Kidney (tissue), 13 donors: ENCODE measurements at regions not wholly inside any gene's neighbourhood (a gene's known extent, or its start where the extent isn't known, plus 50 kb on each side); places are given as distances from the start of the nearest gene placed in this dataset.

Experiments
- DNase-seq, 5 donors: peaks; one replicate each; pipeline ENCODE4 v3.0.0-alpha.2; 2013 to 2020
- FAIRE-seq: peaks from 2 replicates; lab custom pipeline; 2012; peaks lifted over from hg19 to GRCh38; lab: Jason Lieb, UNC
- H3K27ac ChIP-seq, 2 donors: one replicate each; pipeline ENCODE4 v1.7.0; 2013; ENCODE audit warnings: low read depth in 2 of 2, low read length in 2 of 2, inconsistent platforms in 1 of 2
- H3K27me3 ChIP-seq: one replicate; pipeline ENCODE4 v1.7.1; 2013; ENCODE audit warnings: low read length, inconsistent platforms; ENCODE audit not compliant: control insufficient read depth, insufficient read depth
- H3K36me3 ChIP-seq, 3 donors: one replicate each; pipeline versions ENCODE4 v1.7.0 to v1.7.1; 2013; ENCODE audit warnings: low read length in 3 of 3, control low read depth in 1 of 3, inconsistent platforms in 1 of 3; ENCODE audit not compliant: insufficient read depth in 3 of 3, control insufficient read depth in 2 of 3
- H3K4me1 ChIP-seq, 3 donors: one replicate each; pipeline versions ENCODE4 v1.7.0 to v1.7.1; 2013; ENCODE audit warnings: low read length in 3 of 3, inconsistent platforms in 1 of 3, low read depth in 1 of 3; ENCODE audit not compliant: control insufficient read depth in 2 of 3, insufficient read depth in 2 of 3
- H3K4me3 ChIP-seq, 3 donors: one replicate each; pipeline versions ENCODE4 v1.7.0 to v1.8.1; 2013; ENCODE audit warnings: low read length in 3 of 3, control low read depth in 1 of 3, inconsistent platforms in 1 of 3
- H3K9ac ChIP-seq, 3 donors: one replicate each; pipeline versions ENCODE4 v1.7.0 to v1.7.1; 2013; ENCODE audit warnings: low read length in 3 of 3, control low read depth in 1 of 3, inconsistent platforms in 1 of 3
- H3K9me3 ChIP-seq, 3 donors: one replicate each; pipeline versions ENCODE4 v1.7.0 to v1.7.1; 2013; ENCODE audit warnings: low read length in 3 of 3, control low read depth in 1 of 3, inconsistent platforms in 1 of 3; ENCODE audit not compliant: control insufficient read depth in 2 of 3, insufficient read depth in 1 of 3
- CTCF ChIP-seq: IDR thresholded peaks from 3 replicates; pipeline ENCODE4 v1.5.1; 2012; ENCODE audit warnings: mild to moderate bottlenecking, moderate library complexity, borderline replicate concordance; ENCODE audit not compliant: insufficient read depth; ENCODE audit errors: extremely low read depth
- intact Hi-C: fragments of 100-400 bp; cut with DNase I; formaldehyde crosslinking; loops from one replicate; pipeline ENCODE4 v1.11.1; 2022
- donor health status: control.
- donor health status: control.
- donor health status: control.
- donor health status: control.
- donor health status: control.
- donor health status: DM: yes; HTN: yes; CAD: no.
- donor health status: Normal renal cell carcinoma (clear cell type).

DNA sequence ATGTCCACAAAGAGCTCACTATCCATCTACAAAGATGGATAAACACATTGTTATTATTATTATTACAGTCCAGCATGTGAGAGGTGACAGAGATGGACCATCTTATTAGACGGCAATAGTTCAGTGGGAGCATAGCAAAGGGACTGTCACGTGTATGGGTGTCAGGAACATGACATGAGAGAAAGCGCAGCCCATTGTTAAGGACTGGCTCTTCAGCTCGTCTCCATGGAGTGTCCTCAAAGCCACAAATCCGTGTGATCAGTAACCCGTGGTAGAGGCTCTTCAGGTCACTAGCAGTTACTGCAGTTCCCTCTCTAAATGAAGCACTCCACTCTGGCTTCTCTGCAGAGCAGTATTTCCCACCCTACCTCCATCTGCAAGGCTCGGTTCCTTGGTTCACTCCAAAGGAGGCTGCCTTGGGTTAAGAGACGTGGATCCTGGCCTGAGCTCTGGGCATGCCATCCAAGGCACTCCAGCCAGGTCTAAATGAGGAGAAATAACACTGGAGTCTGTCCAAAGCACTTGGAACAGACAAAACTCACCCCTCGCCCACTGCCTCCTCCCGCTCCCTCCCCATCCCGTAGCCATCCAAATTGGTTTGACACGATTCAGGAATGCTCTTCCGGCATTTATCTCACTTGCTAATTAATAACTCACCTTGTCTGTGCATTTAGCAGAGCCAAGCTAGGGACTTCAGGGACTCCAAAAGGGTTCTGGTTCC lies 122.3 kb upstream of the WWC1 start:
- DNase-seq (no peak), FAIRE-seq (no peak)
- intact Hi-C loops, result no loop called here
- Histone ChIP-seq H3K9me3 (no peaks in the 10 kb centered on the region), H3K4me1 (peaks cover 0 to 21% (median 9%) of the 10 kb centered on the region in 3 donors), H3K27ac (no peak overlapping the region), H3K36me3 (no peaks in the 10 kb centered on the region), H3K4me3 (no peak overlapping the region), H3K9ac (no peak overlapping the region), H3K27me3 (no peaks in the 10 kb centered on the region)
- TF ChIP-seq CTCF, result no peak

GRCh38 chr5:168169791-168170190 lies 121.7 kb upstream of the WWC1 start:
- no peak overlapping the region for H3K27ac ChIP-seq

GRCh38 chr5:168171901-168172759 lies 119.3 kb upstream of the WWC1 start:
- FAIRE-seq (no peak), DNase-seq (no peak)
- Histone ChIP-seq H3K4me1 (no peaks in the 10 kb centered on the region), H3K4me3 (no peak overlapping the region), H3K36me3 (no peaks in the 10 kb centered on the region), H3K27me3 (no peaks in the 10 kb centered on the region), H3K9ac (no peak overlapping the region), H3K27ac (no peak overlapping the region), H3K9me3 (no peaks in the 10 kb centered on the region)
- no peak for TF ChIP-seq CTCF
- intact Hi-C loops, result no loop called here

More at GRCh38 chr5:168169791-168170190, 121.7 kb upstream of the WWC1 start:
- H3K9ac ChIP-seq, result no peak overlapping the region
- FAIRE-seq (no peak), DNase-seq (no peak)
- H3K4me3 ChIP-seq, result no peak overlapping the region
- intact Hi-C loops, result no loop called here
- H3K36me3 ChIP-seq, result no peaks in the 10 kb centered on the region
- H3K9me3 ChIP-seq, result no peaks in the 10 kb centered on the region
- no peak for TF ChIP-seq CTCF
- no peaks in the 10 kb centered on the region for H3K27me3 ChIP-seq
- H3K4me1 ChIP-seq, result peaks cover 0 to 15% (median 2%) of the 10 kb centered on the region in 3 donors
